Limb (tissue), 2 donors: ENCODE measurements at regions not wholly inside any gene's neighbourhood (a gene's known extent, or its start where the extent isn't known, plus 50 kb on each side); places are given as distances from the start of the nearest gene placed in this dataset.

Source experiments
- DNase-seq, 2 donors: peaks; one replicate each; pipeline ENCODE4 v3.0.0-alpha.2; 2016; ENCODE audit errors: extremely low spot score in 2 of 2

DNA sequence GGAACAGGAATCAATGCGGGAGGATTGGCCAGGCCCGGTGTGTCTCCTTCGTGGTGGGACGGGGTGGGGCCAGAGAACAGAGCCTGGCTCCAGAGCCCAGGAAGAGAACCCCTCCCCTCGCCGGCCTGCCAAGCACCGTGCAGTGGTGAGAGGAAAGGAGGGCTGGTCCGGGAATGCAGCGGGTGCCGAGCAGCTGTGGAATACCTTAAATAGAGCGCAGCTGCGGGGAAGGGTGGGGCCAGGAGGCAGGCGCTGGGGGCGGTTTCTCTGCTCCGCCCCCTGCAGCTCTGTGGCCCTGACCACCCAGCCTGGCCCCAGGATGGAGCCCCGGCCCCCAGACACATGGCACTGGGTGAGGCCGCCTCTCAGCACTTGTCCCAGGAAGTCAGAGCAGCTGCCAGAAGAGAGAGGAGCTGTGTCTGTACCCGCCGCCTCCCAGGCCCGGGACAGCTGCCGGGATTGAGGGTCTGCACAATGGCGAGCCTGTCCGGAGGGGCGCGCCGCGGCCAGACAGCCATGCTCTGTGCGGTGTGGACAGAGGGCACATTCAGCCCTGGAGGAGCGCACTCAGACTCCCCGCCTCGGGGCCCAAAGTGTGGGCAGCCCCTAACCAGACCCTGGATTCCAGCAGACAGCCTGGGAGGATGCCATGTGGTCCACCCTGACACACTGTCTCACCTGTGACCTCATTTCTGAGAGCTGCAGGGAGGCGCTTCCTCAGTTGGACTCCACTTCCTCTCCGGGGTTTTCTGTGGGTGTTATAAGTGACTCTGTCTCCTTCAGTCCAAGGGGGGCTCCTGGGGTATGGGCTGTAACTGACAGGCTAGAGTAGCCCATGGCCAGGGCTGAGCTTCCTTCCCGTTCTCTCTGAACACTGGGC, 268.8 kb downstream of the SEC14L1 start:
- DNase-seq, result peak; percentile 84 to 89

DNA sequence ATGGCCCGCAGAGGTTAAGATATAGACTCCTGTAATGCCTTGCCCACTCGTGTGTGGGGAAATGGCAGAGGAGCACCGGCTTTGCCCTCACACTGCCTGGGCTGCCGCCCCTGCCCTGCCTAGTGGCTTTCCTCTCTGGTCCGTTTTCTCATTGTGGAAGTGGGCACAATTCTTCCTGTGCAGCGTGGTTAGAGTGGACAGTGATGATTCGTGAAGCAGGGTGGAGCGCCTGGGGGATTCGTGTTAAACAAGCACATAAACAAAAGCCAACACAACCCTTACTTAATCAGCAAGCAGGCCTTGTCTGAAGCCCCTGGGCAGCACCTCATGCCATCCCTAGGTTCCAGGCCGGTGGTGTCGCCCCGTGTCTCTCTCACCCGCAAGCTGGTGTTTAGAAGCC, 269.7 kb downstream of the SEC14L1 start:
- no peak for DNase-seq

DNA sequence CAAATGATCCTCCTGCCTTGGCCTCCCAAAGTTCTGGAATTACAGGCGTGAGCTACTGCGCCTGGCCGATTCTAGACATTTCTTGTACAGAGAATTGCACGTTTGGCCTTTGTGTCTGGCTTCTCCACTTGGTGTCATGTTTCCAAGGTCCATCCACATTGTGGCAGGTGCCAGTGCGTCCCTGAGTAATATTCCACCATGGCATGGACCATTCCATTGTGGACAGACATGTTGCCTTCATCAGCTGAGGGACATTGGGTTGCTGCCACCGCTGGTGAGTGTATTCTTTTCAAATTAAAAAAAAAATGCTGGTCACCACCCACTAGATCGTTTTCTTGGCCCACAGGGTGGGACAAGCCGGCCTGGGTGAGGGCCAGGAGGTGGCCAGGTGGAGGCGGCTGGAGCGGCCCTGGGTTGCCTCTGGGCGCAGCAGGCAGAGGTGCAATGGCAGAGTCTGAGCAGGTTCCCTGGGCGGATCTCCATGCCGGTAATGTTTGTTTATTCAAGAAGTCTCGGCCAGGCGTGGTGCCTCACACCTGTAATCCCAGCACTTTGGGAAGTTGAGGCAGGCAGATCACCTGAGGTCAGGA, 274.1 kb downstream of the SEC14L1 start:
- no peak for DNase-seq

DNA sequence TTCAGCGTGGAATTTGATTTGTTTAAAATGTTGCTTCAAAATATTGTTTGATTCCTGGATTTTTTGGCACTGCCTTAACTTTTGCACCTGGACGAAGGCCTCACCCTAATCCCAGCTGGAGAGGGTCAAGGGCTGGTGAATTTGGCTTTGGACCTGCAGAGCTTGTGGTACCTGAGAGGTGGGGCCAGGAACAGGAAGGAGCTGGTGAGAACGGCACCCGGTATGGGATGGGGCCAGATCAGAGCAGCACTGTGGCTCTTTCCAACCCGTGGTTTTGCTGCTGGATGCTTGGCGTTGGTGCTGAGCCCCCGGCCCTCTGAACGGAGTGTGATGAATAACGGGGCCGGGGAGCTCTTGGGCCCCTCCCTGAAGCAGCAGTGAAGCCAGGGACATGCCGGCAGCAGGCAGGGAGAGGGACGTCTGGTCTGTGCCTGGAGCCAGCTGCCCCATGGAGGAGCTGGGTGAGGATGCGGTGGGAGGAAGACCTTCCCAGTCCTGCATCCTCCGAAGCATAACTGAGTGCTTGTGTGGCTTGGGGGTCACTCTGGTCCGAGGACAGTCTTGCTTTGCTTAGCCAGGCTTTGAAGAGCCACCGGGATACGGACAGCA, 275.4 kb downstream of the SEC14L1 start:
- DNase-seq, result no peak

DNA sequence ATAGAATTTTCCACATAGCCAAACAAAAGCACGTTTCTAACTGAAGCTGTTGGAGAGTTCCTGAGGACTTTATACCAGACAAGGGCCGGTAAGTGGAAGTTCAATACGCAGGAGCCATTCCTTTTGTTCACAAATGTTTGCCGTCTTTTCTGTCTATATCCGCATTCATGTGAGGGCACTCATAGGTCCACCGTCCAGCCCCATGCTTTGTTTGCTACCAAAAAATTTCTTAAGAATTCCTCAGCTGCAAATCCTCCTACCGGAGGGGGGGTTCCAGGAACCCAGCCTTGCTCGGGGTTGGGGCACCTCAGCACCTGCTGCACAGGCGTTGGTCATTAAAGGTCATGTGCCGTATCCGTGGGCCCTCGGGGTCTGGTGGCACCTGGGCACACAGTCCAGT, 276.8 kb downstream of the SEC14L1 start:
- no peak for DNase-seq

DNA sequence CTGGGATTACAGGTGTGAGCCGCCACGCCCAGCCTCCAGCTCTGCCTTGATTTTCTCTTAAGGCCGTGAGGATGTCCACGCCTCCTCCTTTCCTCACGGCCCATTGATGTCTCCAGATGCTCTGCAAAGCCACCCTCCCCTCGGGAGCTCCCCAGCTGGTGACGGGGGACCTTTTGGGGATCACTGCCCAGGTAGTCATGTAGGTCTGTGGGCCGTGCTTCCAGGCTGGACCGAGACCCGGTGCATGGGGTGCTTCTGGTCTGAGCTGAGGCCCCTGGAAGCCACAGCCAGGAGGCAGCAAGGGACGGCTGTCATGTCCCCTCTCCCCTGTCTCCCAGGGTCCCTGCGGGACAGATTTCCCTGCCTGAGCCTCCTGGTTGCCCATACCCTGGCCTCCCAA, 277.8 kb downstream of the SEC14L1 start:
- no peak for DNase-seq

DNA sequence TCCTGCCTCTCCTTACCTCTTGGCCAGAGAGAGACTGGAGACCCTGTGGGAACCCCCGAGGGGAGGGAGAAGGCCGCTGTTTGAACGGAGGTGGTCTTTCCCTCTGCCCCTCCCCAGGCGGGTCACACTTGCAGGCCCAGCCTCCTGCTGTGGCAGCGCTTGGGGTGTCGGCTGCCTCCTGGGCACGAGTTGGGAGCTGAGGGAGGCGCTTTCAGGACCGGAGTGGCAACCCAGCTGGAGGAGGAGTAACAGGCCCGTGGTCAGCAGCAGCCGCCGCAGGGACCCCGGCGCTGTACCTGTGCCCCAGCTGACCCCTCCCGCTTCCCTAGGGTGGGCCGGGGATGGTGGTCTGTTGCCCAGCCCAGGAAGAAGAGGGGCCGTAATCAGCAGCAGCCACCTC, 278.3 kb downstream of the SEC14L1 start:
- DNase-seq, result peak in 1 of 2 donors; percentile 36

DNA sequence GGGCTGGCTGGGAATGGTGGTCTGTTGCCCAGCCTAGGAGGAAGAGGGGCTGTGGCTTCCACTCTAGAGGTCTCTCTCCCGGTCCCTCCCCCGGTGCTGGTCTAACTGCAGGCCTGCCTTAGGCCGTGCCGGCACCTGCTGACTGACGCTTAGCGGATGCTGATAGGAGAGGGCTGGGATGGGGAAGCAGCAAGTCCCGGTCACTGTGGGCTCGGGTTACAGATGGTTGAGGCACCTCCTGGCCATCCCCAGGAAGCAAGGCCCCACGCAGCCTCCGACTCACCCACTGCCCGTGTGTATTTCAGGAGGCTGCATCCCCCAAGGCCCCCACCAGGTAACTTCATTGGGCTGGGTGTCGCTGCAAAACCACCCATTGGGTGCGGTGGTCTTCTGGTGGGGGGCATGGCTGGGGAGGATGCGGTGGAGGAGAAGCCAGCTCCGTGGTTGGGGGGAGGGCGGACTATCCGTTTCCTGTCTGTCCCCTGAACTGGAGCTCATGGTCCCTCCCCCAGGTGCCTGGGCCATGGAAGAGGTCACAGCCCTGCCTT, 278.9 kb downstream of the SEC14L1 start:
- peak in 1 of 2 donors; percentile 51 for DNase-seq

DNA sequence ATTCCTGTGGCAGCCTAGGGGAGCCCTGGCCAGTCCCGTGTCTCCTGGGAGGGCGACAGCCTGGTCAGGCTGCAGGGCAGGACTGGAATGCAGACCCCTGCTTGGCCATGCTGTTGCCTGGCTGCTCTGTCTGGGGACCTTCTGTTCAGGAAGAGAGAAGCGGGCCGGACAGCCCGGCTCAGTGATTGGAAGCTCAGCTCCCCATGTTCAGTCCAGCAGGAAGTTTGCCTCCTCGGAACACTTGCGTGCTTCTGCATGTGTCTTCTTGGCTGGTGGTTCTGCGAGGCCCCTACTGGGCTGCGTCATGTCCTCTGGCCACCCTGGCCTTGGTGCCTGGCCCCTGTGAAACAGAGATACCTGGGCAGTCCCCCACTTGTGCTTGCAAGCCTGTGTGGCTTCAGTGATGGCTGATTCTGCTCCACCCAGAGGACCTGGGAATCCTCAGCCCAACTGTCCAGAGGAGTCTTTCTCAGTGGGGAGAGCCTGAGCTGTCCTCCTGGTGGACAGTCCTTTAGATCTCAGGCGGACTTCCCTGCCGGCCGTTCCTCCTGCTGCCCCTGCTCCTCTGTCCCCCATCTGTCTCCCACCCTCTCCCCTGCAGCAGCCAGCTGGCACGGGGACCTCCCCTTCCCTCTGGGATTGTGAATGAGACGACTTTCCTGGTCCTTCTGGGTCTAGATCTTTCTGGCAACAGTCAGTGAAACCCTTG, 279.5 kb downstream of the SEC14L1 start:
- DNase-seq, result peak in 1 of 2 donors; percentile 45

DNA sequence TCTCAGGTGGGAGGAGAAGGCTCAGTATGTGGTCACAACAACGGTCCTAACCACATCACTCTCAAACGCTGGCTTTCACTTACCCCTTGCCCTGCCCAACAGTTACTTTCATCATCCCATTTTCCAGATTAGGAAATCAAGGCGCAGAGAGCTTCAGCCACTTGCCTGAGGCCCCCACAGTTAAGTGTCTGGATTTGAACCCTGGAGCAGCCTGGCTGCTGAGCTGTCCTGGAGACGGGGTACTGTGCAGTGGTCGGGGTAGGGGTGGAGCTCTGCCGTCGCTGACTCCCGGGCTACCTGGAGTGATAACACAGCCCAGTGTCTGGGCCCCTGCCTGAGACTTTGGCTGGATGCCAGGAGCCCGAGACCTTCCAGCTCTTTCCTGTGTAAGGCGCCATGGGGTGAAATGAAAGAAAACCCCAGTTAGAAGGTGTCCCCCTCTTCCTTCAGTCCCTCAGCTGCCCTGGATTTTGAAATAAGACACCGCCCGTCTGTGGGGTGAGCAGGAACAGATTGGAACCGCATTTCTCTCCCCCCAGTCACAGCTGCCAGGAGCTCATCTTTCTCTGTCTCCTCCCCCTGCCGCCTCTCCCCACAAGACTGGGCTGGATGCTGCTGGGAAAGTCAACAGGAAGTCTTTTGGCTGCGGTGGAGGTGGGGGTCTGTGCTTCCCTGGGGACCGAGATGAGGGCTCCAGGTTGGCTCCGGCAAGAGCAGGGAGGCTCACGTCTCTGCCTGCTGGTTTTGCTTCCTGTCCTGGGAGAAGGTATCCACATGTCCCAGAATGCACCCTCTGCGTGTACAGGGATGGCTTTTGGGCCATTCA, 280.2 kb downstream of the SEC14L1 start:
- peak; percentile 85 to 87 for DNase-seq

DNA sequence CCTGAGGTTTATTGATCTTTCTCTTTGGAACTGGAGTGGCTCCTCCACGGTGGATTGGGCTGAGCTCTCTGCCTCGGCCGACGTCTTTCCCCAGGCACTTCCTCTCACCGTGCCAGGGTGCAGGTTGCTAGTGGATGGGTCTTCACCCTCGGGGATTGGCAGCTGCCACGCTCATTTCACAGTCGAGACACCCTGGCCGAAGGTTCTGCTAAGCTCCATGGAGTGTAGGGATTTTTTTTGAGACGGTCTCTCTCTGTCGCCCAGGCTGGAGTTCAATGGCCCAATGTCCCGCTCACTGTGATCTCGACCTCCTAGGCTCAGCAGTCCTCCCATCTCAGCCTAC, 280.8 kb downstream of the SEC14L1 start:
- DNase-seq, result no peak

DNA sequence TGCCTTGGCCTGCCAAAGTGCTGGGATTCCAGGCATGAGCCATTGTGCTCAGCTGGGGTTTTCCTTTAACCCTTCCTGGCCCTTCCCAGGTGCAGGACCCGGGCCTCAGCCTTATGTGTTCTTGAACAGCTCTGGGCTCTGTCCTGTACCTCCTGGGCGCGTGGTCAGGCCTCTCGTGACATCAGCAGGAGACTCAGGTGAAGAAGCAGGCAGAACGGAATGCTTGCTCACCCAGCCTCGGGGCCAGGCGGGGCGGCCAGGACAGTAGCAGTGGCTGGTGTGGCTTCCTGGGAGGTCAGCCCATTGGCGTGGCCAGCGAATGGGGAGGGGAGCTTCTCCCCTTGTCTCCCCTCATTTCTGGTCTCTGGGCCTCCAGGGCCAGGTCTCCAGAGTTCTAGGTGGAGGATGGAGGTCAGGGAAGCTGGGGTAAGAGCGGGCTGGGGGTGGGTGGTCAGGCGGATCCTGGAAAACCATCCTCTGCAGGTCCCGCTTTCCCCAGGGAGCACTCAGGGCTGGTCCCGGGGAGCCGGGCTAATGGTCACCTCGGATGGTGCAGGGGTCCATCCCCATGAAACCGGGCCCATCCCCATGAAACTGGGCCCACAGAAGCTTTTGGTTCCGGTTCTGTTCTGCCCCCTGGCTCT, 281.5 kb downstream of the SEC14L1 start:
- DNase-seq, result peak in 1 of 2 donors; percentile 47

DNA sequence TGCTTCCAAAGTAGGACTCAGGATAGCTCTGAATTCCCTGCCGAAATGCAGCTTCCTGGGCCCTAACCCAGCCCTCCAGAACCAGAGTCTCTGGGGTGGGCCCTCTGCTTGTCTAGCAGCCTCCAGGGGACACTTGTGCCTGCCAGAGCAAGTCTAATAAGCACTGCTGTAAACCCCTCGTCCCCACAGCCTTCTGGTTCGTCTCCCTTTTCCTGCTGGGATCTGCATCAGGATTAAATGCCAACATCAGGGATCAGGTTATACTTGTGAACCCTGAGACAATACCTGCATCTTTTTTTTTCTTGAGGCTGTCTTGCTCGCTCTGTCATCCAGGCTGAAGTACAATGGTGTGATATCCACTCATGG, 282.0 kb downstream of the SEC14L1 start:
- DNase-seq, result no peak

DNA sequence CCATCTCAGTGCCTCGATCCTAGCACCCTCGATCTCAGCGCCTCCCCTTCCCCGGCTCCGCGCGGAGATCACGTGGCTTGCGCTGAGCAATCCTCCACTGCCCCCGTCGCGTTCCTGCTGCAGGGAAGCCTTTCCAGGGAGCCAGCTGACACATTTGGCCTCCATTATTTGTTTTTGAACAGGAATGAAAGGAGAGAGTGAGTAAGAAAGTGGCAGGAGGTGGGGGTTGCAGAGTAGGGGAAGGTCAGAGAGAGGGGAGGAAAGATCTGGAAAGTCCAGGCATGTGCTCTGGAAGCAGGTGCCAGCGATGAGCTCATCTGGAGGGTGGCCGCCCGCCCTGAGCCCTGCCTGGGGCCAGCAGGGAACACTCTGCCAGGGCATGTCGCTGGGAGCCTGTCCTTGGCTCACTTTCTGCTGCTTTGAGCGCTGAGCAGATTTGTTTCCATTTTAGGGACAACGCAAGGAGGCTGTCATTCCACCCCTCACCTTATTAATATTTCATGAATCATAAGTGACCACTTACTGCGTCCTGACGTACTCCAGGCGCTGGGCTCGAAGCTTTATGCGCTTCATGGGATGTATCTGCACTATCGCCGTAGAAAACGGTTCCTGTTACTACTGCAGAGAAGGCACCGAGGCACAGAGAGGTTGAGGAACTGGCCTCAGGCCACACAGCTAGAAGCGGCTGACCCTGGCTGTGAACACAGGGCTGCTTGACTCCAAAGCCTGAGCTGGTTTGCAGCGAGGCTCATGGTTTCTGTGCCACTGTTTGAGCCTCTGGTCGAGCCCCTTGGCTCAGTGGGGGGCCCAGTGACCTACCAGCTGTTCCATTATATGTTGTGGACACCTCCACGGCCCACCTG, 283.1 kb downstream of the SEC14L1 start:
- DNase-seq, result peak; percentile 82 to 85

DNA sequence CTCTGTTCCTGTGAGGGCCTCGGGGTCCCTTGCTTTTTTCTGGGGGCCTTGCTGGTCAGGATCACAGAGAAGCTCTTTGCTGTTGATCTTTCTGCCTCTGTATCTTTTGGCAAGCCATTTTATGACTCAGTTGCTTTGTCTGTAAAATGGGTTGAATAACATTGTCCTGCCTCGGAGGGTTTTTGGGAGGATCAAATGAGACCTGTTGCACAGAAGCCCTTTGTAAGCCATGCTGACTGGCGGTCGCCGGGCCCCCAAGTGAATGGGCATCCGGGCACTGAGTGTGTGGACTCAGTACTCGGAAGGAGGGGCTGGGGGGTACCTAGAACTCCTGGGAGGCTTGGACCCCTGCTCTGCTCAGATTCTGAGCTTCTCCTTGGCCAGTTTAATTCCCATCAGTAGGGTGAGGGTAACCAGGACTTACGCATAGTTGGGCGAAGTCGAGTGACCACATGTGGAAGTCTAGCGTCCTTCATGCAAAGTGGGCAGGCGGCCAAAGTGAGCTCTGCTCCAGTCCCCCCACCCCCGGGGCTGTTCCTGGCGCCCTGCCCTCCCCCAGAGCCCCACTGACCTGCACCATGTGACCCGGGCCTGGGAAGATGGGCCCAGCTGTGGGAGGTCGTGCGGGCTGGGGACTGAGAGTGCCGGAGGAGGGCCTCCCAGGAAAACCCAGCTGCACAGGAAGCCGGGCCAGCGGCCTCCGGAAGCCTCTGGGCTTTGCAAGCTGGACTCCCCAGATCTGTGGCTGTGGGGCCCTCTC, 284.0 kb downstream of the SEC14L1 start:
- peak; percentile 82 to 85 for DNase-seq

DNA sequence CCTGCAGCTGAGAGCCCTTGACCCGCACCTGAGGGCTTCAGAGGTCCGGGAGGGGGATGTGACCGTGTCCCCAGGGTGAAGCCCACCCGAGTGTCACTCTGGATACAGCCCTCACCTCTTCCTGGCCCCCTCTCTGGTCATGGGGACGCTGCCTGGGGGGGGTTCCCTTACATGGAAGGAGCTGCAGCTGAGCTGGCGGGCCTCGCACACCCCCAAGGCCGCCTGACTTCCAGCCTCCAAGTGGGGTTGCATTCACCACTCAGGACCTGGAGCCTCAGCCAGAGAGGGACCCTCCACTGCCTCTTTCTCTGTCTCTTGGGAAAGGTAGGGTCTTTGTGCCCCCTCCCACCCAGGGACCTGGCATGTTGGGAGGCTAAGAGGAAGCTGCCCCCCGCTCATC, 284.6 kb downstream of the SEC14L1 start:
- DNase-seq, result no peak

DNA sequence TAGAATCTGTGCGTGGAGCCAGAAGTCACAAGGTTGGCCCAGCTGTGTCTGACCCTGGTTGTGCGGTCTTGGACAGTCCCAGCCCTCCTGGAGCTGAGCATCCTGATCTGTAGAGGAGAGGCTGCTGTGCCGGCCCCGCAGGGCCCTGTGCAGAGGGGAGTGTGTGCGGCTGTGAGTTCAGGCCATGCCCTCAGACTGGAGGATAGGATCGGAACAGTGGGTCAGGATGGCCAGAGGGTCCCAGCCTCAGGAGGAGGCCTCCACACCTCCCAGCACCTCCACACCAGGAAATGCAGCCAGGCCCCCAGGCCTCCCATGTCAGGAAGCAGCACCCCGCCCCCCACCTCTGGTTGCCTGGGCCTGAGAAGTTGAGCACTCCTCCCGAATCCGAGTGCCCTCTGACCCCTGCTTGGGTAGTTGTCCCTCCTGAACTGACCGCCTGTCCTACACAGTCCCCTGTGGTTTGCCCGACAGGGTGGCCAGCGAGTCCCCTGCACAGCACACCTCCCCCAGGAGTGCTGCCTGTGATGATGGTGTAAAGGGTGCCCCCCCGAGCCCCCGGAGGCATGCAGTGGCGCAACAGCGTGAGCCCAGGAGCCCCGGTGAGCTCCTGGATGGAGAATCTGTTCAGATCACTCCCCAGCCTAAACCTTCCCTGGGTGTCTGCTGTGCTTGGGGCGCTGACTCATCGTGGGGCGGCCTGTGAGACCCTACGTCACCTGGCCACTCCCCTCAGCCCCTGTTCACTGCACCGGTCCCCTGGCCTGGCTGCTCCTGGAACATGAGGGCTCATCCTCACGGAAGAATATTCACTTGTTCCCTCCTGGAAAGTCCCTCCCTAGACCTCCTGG, 285.2 kb downstream of the SEC14L1 start:
- peak in 1 of 2 donors; percentile 43 for DNase-seq
